ENCODE measurements at regions not wholly inside any gene's neighbourhood (a gene's known extent, or its start where the extent isn't known, plus 50 kb on each side); places are given as distances from the start of the nearest gene placed in this dataset.

DNA sequence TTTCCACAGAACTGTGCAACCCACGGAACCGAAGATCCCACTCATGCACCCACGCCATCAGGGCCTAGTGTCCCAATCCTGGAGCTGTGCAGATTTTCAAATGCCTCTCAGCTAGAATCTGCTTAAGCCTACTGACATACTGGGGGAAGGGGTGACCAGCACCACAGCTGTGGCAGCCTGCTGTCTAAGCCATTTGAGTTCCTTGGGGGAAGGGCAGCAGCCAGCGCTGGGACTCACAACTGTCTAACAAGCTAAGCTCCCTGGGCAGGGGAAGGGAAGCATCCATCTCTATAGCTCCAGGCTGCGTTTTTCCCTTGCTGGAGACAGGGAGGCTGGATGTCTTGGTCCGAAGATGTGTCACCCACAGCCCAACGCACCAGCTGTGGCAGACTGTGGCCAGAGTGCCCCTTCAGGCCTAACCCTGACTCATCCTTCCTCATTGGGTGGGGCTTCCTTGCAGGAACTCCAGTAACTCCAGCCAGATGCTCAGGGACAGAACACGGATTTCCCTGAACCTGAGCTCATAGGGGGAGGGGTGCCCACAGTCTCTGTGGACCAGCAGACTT, 194.8 kb downstream of the CHRDL1 start:
- H3K27me3 ChIP-seq: no peaks in the 10 kb centered on the region
- no peaks in the 10 kb centered on the region for H3K4me1 ChIP-seq (replicated peaks in 1 of 2)
- no peak for TF ChIP-seq POLR2A (IDR thresholded peaks at IDR 0.05)
- TF ChIP-seq, protein P1, sequence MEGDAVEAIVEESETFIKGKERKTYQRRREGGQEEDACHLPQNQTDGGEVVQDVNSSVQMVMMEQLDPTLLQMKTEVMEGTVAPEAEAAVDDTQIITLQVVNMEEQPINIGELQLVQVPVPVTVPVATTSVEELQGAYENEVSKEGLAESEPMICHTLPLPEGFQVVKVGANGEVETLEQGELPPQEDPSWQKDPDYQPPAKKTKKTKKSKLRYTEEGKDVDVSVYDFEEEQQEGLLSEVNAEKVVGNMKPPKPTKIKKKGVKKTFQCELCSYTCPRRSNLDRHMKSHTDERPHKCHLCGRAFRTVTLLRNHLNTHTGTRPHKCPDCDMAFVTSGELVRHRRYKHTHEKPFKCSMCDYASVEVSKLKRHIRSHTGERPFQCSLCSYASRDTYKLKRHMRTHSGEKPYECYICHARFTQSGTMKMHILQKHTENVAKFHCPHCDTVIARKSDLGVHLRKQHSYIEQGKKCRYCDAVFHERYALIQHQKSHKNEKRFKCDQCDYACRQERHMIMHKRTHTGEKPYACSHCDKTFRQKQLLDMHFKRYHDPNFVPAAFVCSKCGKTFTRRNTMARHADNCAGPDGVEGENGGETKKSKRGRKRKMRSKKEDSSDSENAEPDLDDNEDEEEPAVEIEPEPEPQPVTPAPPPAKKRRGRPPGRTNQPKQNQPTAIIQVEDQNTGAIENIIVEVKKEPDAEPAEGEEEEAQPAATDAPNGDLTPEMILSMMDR (IDR thresholded peaks at IDR 0.05): no peak
- 67 to 96% (median 78%) methylated on average over 4 to 8 of the region's 8 CpGs; no CpG with 5 or more reads in 1 of the 4 donors for WGBS, 4 donors
- no peak for DNase-seq
- no peak overlapping the region for H3K4me3 ChIP-seq
- H3K9me3 ChIP-seq (replicated peaks in 1 of 3): no peaks in the 10 kb centered on the region
- H3K36me3 ChIP-seq (replicated peaks in 1 of 2): no peaks in the 10 kb centered on the region
- no peak overlapping the region for H3K27ac ChIP-seq
- intact Hi-C loops (cut with DNase I): no loop called here

DNA sequence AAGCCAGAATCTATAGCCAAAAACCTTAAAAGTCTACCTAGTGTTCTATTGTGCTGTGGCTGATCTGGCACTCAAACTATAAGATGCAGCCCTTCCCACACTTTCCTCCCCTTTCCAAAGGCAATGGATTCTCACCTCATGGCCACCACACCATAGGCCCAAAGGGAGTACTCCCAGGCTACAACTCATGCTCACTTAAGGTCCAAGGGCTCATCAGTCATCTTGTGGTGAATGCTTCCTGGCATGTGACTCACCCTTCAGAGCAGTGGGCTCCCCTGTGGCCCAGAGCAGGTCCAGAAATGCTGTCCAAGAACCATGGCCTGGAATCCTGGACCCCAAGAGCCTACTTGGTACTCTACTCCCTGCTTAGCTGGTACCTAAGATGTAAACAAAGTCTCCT, 181.0 kb downstream of the CHRDL1 start:
- H3K9me3 ChIP-seq (replicated peaks in 1 of 3): no peaks in the 10 kb centered on the region
- H3K36me3 ChIP-seq (replicated peaks in 1 of 2): no peaks in the 10 kb centered on the region
- H3K27me3 ChIP-seq: no peaks in the 10 kb centered on the region
- intact Hi-C loops (cut with DNase I): no loop called here
- H3K27ac ChIP-seq: no peak overlapping the region
- no peaks in the 10 kb centered on the region for H3K4me1 ChIP-seq (replicated peaks in 1 of 2)
- DNase-seq: no peak
- no peak overlapping the region for H3K4me3 ChIP-seq
- TF ChIP-seq, protein P1 (IDR thresholded peaks at IDR 0.05): no peak

All from adrenal gland (tissue), 9 donors.